ENCODE measurements at regions not wholly inside any gene's neighbourhood (a gene's known extent, or its start where the extent isn't known, plus 50 kb on each side); places are given as distances from the start of the nearest gene placed in this dataset.
A peak's percentile ranks its signal among the peaks of the same experiment; 100 is the strongest.

DNA sequence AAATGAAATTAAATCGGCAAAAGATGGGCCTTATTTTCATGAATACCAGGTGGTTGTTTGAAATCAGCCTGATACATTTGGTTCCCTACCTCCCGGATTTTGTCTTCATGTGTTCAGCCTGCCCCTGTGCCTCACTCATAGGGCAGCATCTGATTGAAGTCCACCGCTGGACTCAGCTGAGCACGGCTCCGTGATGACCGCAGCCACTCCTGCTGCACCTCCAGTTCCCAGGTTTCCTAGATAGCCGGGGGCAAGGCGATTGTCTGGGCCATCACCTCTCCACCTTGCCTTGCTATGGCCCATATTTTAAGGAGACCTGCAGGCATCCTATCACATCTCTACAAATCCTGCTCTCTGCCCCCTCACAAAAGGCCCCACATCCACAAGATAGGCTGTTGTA, 563.8 kb downstream of the NUF2 start:
- FAIRE-seq: no peak

DNA sequence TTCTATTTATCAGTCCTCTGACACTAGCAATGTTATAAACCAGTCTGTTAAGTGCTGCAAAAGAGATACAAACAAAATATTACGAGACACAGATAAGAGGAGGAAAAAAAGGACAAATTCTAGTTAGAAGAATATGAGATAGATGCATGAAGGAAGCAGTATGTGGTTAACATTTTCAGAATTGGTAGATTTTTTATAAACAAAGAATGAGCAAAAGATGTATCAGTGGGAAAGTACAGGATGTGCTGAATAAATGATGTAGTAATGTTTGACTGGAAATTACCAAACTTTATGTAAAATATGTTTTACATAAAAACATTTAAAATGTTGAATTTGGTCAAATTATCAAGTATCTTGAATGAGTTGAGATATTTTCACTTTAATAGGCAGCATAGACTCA, 574.2 kb downstream of the NUF2 start:
- H3K9me3 ChIP-seq (ENCODE audit: insufficient read depth, low read depth, low read length): no peaks in the 10 kb centered on the region
- no peaks in the 10 kb centered on the region for H3K36me3 ChIP-seq (ENCODE audit: insufficient read depth, low read length)
- H3K4me3 ChIP-seq (ENCODE audit: insufficient read depth, low read depth, low read length): no peak overlapping the region
- TF ChIP-seq EZH2 (IDR thresholded peaks at IDR 0.05; ENCODE audit: insufficient read depth, low read length): no peak
- no peak for TF ChIP-seq CTCF (IDR thresholded peaks at IDR 0.05; ENCODE audit: insufficient read depth, low read depth, low read length)
- H2AFZ ChIP-seq (ENCODE audit: low read depth, low read length): no peak overlapping the region
- no peaks in the 10 kb centered on the region for H4K20me1 ChIP-seq (ENCODE audit: insufficient read depth, low read length)
- no peaks in the 10 kb centered on the region for H3K36me3 Mint-ChIP-seq (ENCODE audit: low read depth, unreplicated experiment)
- DNase-seq (ENCODE audit: low read depth): no peak
- no peaks in the 10 kb centered on the region for H3K79me2 ChIP-seq (ENCODE audit: insufficient read depth, low read length)
- H3K9ac ChIP-seq (ENCODE audit: low read length): no peak overlapping the region
- H3K9me3 Mint-ChIP-seq (ENCODE audit: unreplicated experiment): no peaks in the 10 kb centered on the region
- H3K4me1 Mint-ChIP-seq (ENCODE audit: low read depth, unreplicated experiment): no peaks in the 10 kb centered on the region
- no peaks in the 10 kb centered on the region for H3K27me3 Mint-ChIP-seq (ENCODE audit: low read depth, unreplicated experiment)
- FAIRE-seq: no peak
- H3K27me3 ChIP-seq (ENCODE audit: insufficient read depth, low read length): no peaks in the 10 kb centered on the region
- no peak overlapping the region for H3K27ac Mint-ChIP-seq (ENCODE audit: unreplicated experiment)
- H3K27ac ChIP-seq (ENCODE audit: low read depth, low read length): no peak overlapping the region
- no peaks in the 10 kb centered on the region for H3K4me1 ChIP-seq (ENCODE audit: insufficient read depth, low read length)
- H3K4me3 Mint-ChIP-seq (ENCODE audit: unreplicated experiment): no peak overlapping the region
- no peak overlapping the region for H3K4me2 ChIP-seq (ENCODE audit: low read length)

More for the DNA sequence above, 563.8 kb downstream of the NUF2 start:
- no peaks in the 10 kb centered on the region for H3K36me3 Mint-ChIP-seq (ENCODE audit: low read depth, unreplicated experiment)
- H3K79me2 ChIP-seq (ENCODE audit: insufficient read depth, low read length): no peaks in the 10 kb centered on the region
- H3K27ac ChIP-seq (ENCODE audit: low read depth, low read length): no peak overlapping the region
- H3K4me1 ChIP-seq (ENCODE audit: insufficient read depth, low read length): no peaks in the 10 kb centered on the region
- H3K9ac ChIP-seq (ENCODE audit: low read length): no peak overlapping the region
- no peaks in the 10 kb centered on the region for H3K27me3 Mint-ChIP-seq (ENCODE audit: low read depth, unreplicated experiment)
- no peak overlapping the region for H3K4me3 Mint-ChIP-seq (ENCODE audit: unreplicated experiment)
- no peak overlapping the region for H3K27ac Mint-ChIP-seq (ENCODE audit: unreplicated experiment)
- H3K27me3 ChIP-seq (ENCODE audit: insufficient read depth, low read length): no peaks in the 10 kb centered on the region
- no peak overlapping the region for H3K4me2 ChIP-seq (ENCODE audit: low read length)
- TF ChIP-seq EZH2 (IDR thresholded peaks at IDR 0.05; ENCODE audit: insufficient read depth, low read length) (no peak), CTCF (IDR thresholded peaks at IDR 0.05; ENCODE audit: insufficient read depth, low read depth, low read length) (no peak)
- H3K4me1 Mint-ChIP-seq (ENCODE audit: low read depth, unreplicated experiment): no peaks in the 10 kb centered on the region
- H3K9me3 ChIP-seq (ENCODE audit: insufficient read depth, low read depth, low read length): no peaks in the 10 kb centered on the region
- H3K9me3 Mint-ChIP-seq (ENCODE audit: unreplicated experiment): no peaks in the 10 kb centered on the region
- H2AFZ ChIP-seq (ENCODE audit: low read depth, low read length): no peak overlapping the region
- no peaks in the 10 kb centered on the region for H4K20me1 ChIP-seq (ENCODE audit: insufficient read depth, low read length)
- no peak for DNase-seq (ENCODE audit: low read depth)
- no peak overlapping the region for H3K4me3 ChIP-seq (ENCODE audit: insufficient read depth, low read depth, low read length)
- no peaks in the 10 kb centered on the region for H3K36me3 ChIP-seq (ENCODE audit: insufficient read depth, low read length)

- no peak overlapping the region for H3K4me3 ChIP-seq (ENCODE audit: insufficient read depth, low read depth, low read length)
- no peak overlapping the region for H3K27ac ChIP-seq (ENCODE audit: low read depth, low read length)
- no peaks in the 10 kb centered on the region for H3K27me3 ChIP-seq (ENCODE audit: insufficient read depth, low read length)
- Mint-ChIP-seq H3K4me3 (ENCODE audit: unreplicated experiment) (no peak overlapping the region), H3K36me3 (ENCODE audit: low read depth, unreplicated experiment) (no peaks in the 10 kb centered on the region), H3K9me3 (ENCODE audit: unreplicated experiment) (no peaks in the 10 kb centered on the region), H3K4me1 (ENCODE audit: low read depth, unreplicated experiment) (no peaks in the 10 kb centered on the region), H3K27me3 (ENCODE audit: low read depth, unreplicated experiment) (no peaks in the 10 kb centered on the region), H3K27ac (ENCODE audit: unreplicated experiment) (no peak overlapping the region)
- no peaks in the 10 kb centered on the region for H4K20me1 ChIP-seq (ENCODE audit: insufficient read depth, low read length)
- H3K36me3 ChIP-seq (ENCODE audit: insufficient read depth, low read length): no peaks in the 10 kb centered on the region
- H2AFZ ChIP-seq (ENCODE audit: low read depth, low read length): no peak overlapping the region
- H3K4me1 ChIP-seq (ENCODE audit: insufficient read depth, low read length): no peaks in the 10 kb centered on the region
- TF ChIP-seq CTCF (IDR thresholded peaks at IDR 0.05; ENCODE audit: insufficient read depth, low read depth, low read length): no peak
- TF ChIP-seq EZH2 (IDR thresholded peaks at IDR 0.05; ENCODE audit: insufficient read depth, low read length): no peak
- DNase-seq (ENCODE audit: low read depth): peak; percentile 13
- H3K9me3 ChIP-seq (ENCODE audit: insufficient read depth, low read depth, low read length): no peaks in the 10 kb centered on the region
- H3K4me2 ChIP-seq (ENCODE audit: low read length): no peak overlapping the region
- no peak overlapping the region for H3K9ac ChIP-seq (ENCODE audit: low read length)
- H3K79me2 ChIP-seq (ENCODE audit: insufficient read depth, low read length): no peaks in the 10 kb centered on the region
- peak; percentile 23 for FAIRE-seq
Measured at GRCh38 chr1:163897412-163898155, 575.8 kb downstream of the NUF2 start.

All from astrocyte (in vitro differentiated cells and primary cell).